Uterus (tissue), 3 donors: ENCODE measurements at regions not wholly inside any gene's neighbourhood (a gene's known extent, or its start where the extent isn't known, plus 50 kb on each side); places are given as distances from the start of the nearest gene placed in this dataset.

Experiments used
- DNase-seq, 2 donors: peaks; one replicate each; pipeline ENCODE4 v3.0.0-alpha.2; 2019 to 2020
- H3K27ac ChIP-seq, 2 donors: fragments of 200-600 bp; sonication (generic); 1 replicate in 1 of 2; 2 replicates in 1 of 2; pipeline ENCODE4 v1.5.1; 2016 to 2018
- H3K27me3 ChIP-seq, 2 donors: fragments of 200-600 bp; sonication (generic); one replicate each; pipeline ENCODE4 v1.5.1; 2018 to 2019; ENCODE audit warnings: control low read depth in 1 of 2
- H3K36me3 ChIP-seq, 2 donors: fragments of 200-600 bp; sonication (generic); one replicate each; pipeline ENCODE4 v1.5.1; 2019; ENCODE audit warnings: control low read depth in 1 of 2
- H3K4me1 ChIP-seq, 2 donors: fragments of 200-600 bp; sonication (generic); one replicate each; pipeline ENCODE4 v1.5.1; 2018 to 2019; ENCODE audit warnings: control low read depth in 1 of 2
- H3K4me3 ChIP-seq, 2 donors: fragments of 200-600 bp; sonication (generic); 1 replicate in 1 of 2; 2 replicates in 1 of 2; pipeline ENCODE4 v1.5.1; 2018 to 2019; ENCODE audit warnings: mild to moderate bottlenecking in 1 of 2
- H3K9me3 ChIP-seq, 2 donors: fragments of 200-600 bp; sonication (generic); one replicate each; pipeline ENCODE4 v1.5.1; 2019; ENCODE audit warnings: control low read depth in 1 of 2
- CTCF ChIP-seq, 4 experiments: fragments of 200-600 bp in 2 of 4; fragments of 450-650 bp in 2 of 4; sonication (generic) in 2 of 4; IDR thresholded peaks; one replicate each; pipeline ENCODE4 v1.5.1; 2016 to 2019; ENCODE audit warnings: antibody characterized with exemption in 4 of 4, mild to moderate bottlenecking in 2 of 4, moderate library complexity in 1 of 4
- POLR2A ChIP-seq, 2 donors: fragments of 450-650 bp; IDR thresholded peaks; one replicate each; pipeline ENCODE4 v1.6.1; 2016; ENCODE audit warnings: antibody characterized with exemption in 2 of 2, mild to moderate bottlenecking in 1 of 2, moderate library complexity in 1 of 2
- intact Hi-C: fragments of 100-400 bp; cut with DNase I; formaldehyde crosslinking; loops from one replicate; pipeline ENCODE4 v1.15.1; 2023; ENCODE audit warnings: low total_unique reads
- donor health status: DM: yes; HTN: yes; CAD: no.

- no peaks in the 10 kb centered on the region for H3K36me3 ChIP-seq
- H3K4me3 ChIP-seq = no peak overlapping the region
- no peak for DNase-seq
- H3K27me3 ChIP-seq = no peaks in the 10 kb centered on the region
- H3K4me1 ChIP-seq = no peaks in the 10 kb centered on the region
- no peaks in the 10 kb centered on the region for H3K9me3 ChIP-seq
- TF ChIP-seq POLR2A (IDR thresholded peaks at IDR 0.05) (no peak), CTCF (IDR thresholded peaks at IDR 0.05) (no peak)
- intact Hi-C loops = no loop called here
- no peak overlapping the region for H3K27ac ChIP-seq
Observed at GRCh38 chr20:43255877-43256276, 66.2 kb upstream of the PTPRT start.

- intact Hi-C loops = no loop called here
Observed at GRCh38 chr20:43252761-43253160, 63.1 kb upstream of the PTPRT start.

GRCh38 chr20:43248341-43248740 lies 58.6 kb upstream of the PTPRT start:
- Histone ChIP-seq H3K9me3 (no peaks in the 10 kb centered on the region), H3K4me3 (no peak overlapping the region), H3K27me3 (no peaks in the 10 kb centered on the region), H3K36me3 (no peaks in the 10 kb centered on the region), H3K27ac (no peak overlapping the region), H3K4me1 (no peaks in the 10 kb centered on the region)
- intact Hi-C loops = no loop called here
- TF ChIP-seq CTCF (IDR thresholded peaks at IDR 0.05) (no peak), POLR2A (IDR thresholded peaks at IDR 0.05) (no peak)
- no peak for DNase-seq

More at GRCh38 chr20:43252761-43253160, 63.1 kb upstream of the PTPRT start:
- Histone ChIP-seq H3K36me3 (no peaks in the 10 kb centered on the region), H3K27me3 (no peaks in the 10 kb centered on the region), H3K4me1 (no peaks in the 10 kb centered on the region), H3K27ac (no peak overlapping the region), H3K9me3 (no peaks in the 10 kb centered on the region), H3K4me3 (no peak overlapping the region)
- no peak for DNase-seq
- TF ChIP-seq POLR2A (IDR thresholded peaks at IDR 0.05) (no peak), CTCF (IDR thresholded peaks at IDR 0.05) (no peak)

GRCh38 chr20:43247361-43247760 lies 57.7 kb upstream of the PTPRT start:
- TF ChIP-seq CTCF (IDR thresholded peaks at IDR 0.05) = no peak
- TF ChIP-seq POLR2A (IDR thresholded peaks at IDR 0.05) = no peak
- H3K9me3 ChIP-seq = no peaks in the 10 kb centered on the region
- no peaks in the 10 kb centered on the region for H3K4me1 ChIP-seq
- no peak overlapping the region for H3K4me3 ChIP-seq
- intact Hi-C loops = no loop called here
- no peaks in the 10 kb centered on the region for H3K36me3 ChIP-seq
- H3K27me3 ChIP-seq = no peaks in the 10 kb centered on the region
- DNase-seq = no peak
- no peak overlapping the region for H3K27ac ChIP-seq

GRCh38 chr20:43244647-43245046 lies 54.9 kb upstream of the PTPRT start:
- TF ChIP-seq POLR2A (IDR thresholded peaks at IDR 0.05) = no peak
- no peak for TF ChIP-seq CTCF (IDR thresholded peaks at IDR 0.05)
- intact Hi-C loops = no loop called here
- Histone ChIP-seq H3K4me1 (no peaks in the 10 kb centered on the region), H3K4me3 (no peak overlapping the region), H3K27ac (no peak overlapping the region), H3K9me3 (no peaks in the 10 kb centered on the region), H3K27me3 (no peaks in the 10 kb centered on the region), H3K36me3 (no peaks in the 10 kb centered on the region)
- no peak for DNase-seq
